GM21619 (cell line): ENCODE measurements at regions not wholly inside any gene's neighbourhood (a gene's known extent, or its start where the extent isn't known, plus 50 kb on each side); places are given as distances from the start of the nearest gene placed in this dataset.

Experiments used
- ATAC-seq: cut with Tn5 transposase; IDR thresholded peaks from one replicate; pipeline ENCODE4 v1.9.1; 2021; ENCODE audit not compliant: unreplicated experiment

GRCh38 chr1:57474137-57474750 is 50.4 kb upstream of the DAB1 start:
- ATAC-seq = no peak
